Bronchial epithelial cell (primary cell): ENCODE measurements at regions not wholly inside any gene's neighbourhood (a gene's known extent, or its start where the extent isn't known, plus 50 kb on each side); places are given as distances from the start of the nearest gene placed in this dataset.
"Not testable (repeated sequence)": the region's sequence is repeated elsewhere in the genome, so short reads cannot be mapped to it uniquely, and the experiment has no call there.

Experiments used
- DNase-seq: peaks from one replicate; pipeline ENCODE4 v3.0.0-alpha.2; 2010; ENCODE audit warnings: low read depth
- FAIRE-seq: peaks from 2 replicates; lab custom pipeline; 2011; peaks lifted over from hg19 to GRCh38; lab: Jason Lieb, UNC
- H3K27me3 ChIP-seq: 2 replicates; pipeline ENCODE4 v1.5.1; 2011; ENCODE audit warnings: low read length; ENCODE audit not compliant: control insufficient read depth, insufficient read depth
- H3K36me3 ChIP-seq: 2 replicates; pipeline ENCODE4 v1.5.1; 2011; ENCODE audit warnings: low read length; ENCODE audit not compliant: control insufficient read depth, insufficient read depth
- H3K4me3 ChIP-seq: 2 replicates; pipeline ENCODE4 v1.5.1; 2011; ENCODE audit warnings: mild to moderate bottlenecking, low read depth, low read length, control low read depth
- CTCF ChIP-seq: IDR thresholded peaks from 2 replicates; pipeline ENCODE4 v1.5.1; 2011; ENCODE audit warnings: mild to moderate bottlenecking, moderate library complexity, low read length, control low read depth, inconsistent platforms; ENCODE audit not compliant: insufficient read depth, severe bottlenecking

DNA sequence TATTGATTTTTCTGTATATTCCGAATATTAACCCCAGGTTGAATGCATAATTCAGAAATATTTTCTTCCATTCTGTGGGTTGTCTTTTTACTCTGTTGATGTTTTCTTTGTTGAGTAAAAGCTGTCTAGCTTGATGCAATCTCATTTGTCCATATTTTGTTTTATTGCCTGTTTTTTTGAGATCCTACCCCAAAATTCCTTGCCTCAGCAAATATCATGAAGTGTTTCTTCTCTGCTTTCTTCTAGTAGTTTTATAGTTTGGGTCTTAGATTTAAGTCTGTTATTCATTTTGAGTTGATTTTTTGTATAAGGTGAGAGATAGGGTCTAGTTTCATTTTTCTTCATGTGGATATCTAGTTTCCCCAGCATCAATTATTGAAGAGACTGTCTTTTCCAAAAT, 467.9 kb upstream of the GCFC2 start:
- no peak for TF ChIP-seq CTCF
- DNase-seq (no peak), FAIRE-seq (no peak)
- H3K4me3 ChIP-seq, result no peak overlapping the region
- H3K27me3 ChIP-seq, result no peaks in the 10 kb centered on the region
- no peaks in the 10 kb centered on the region for H3K36me3 ChIP-seq

GRCh38 chr2:76175295-76175694, 464.6 kb upstream of the GCFC2 start:
- DNase-seq (no peak), FAIRE-seq (no peak)
- no peak overlapping the region for H3K4me3 ChIP-seq
- no peak for TF ChIP-seq CTCF
- H3K36me3 ChIP-seq, result no peaks in the 10 kb centered on the region
- no peaks in the 10 kb centered on the region for H3K27me3 ChIP-seq

GRCh38 chr2:76174505-76174904, 463.8 kb upstream of the GCFC2 start:
- no peak overlapping the region for H3K4me3 ChIP-seq
- no peaks in the 10 kb centered on the region for H3K36me3 ChIP-seq
- no peaks in the 10 kb centered on the region for H3K27me3 ChIP-seq
- no peak for FAIRE-seq
- DNase-seq, result no peak
- no peak for TF ChIP-seq CTCF

- not testable (repeated sequence) for H3K27me3 ChIP-seq, DNase-seq, H3K36me3 ChIP-seq, H3K4me3 ChIP-seq, FAIRE-seq
Observed at GRCh38 chr2:76173206-76173605, 462.5 kb upstream of the GCFC2 start.

GRCh38 chr2:76172154-76172595, 461.5 kb upstream of the GCFC2 start:
- not testable (repeated sequence) for H3K36me3 ChIP-seq, FAIRE-seq, DNase-seq, H3K27me3 ChIP-seq, H3K4me3 ChIP-seq

DNA sequence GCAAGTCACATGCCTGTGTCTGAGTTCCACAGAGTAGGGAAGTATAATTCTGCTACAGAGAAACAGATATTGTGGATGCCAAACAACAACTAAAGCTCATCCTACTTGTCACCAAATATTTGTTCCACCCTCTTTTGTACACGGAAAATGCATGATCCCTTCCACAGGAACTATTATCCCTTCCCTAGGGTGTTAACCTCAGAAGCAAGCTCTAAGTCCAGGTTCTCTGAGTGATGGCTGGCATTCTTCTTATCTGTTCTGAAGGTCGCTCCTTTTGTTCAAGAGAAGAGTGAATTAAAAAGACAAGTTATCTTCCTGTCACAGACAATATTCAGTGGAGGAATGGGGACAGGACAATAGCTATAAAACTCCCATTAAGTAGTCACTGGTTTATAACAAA, 460.1 kb upstream of the GCFC2 start:
- Histone ChIP-seq H3K36me3 (no peaks in the 10 kb centered on the region), H3K4me3 (no peak overlapping the region), H3K27me3 (no peaks in the 10 kb centered on the region)
- no peak for TF ChIP-seq CTCF
- DNase-seq (no peak), FAIRE-seq (no peak)

GRCh38 chr2:76170009-76170384, 459.3 kb upstream of the GCFC2 start:
- FAIRE-seq (no peak), DNase-seq (no peak)
- TF ChIP-seq CTCF, result no peak
- H3K4me3 ChIP-seq, result no peak overlapping the region
- H3K36me3 ChIP-seq, result no peaks in the 10 kb centered on the region
- H3K27me3 ChIP-seq, result no peaks in the 10 kb centered on the region
